K562 (cell line): ENCODE measurements at regions not wholly inside any gene's neighbourhood (a gene's known extent, or its start where the extent isn't known, plus 50 kb on each side); places are given as distances from the start of the nearest gene placed in this dataset.

Source experiments
- EZH2 ChIP-seq: IDR thresholded peaks from 2 replicates; pipeline ENCODE4 v1.6.1; 2012; ENCODE audit warnings: low read depth, mild to moderate bottlenecking, inconsistent platforms, low read length, borderline replicate concordance
- POLR2A ChIP-seq: fragments of 450-650 bp; conservative IDR thresholded peaks from 2 replicates; pipeline ENCODE4 v1.6.1; 2016
- PYGO2 ChIP-seq: fragments of 450-650 bp; IDR thresholded peaks from 2 replicates; pipeline ENCODE4 v1.6.1; 2016; ENCODE audit warnings: mild to moderate bottlenecking, missing genetic modification characterization, moderate library complexity, missing compliant biosample characterization
- ZNF224 ChIP-seq: sonication (generic); formaldehyde crosslinking; IDR thresholded peaks from 2 replicates; pipeline ENCODE4 v1.8.0; 2022; ENCODE audit warnings: mild to moderate bottlenecking, missing genetic modification reagents
- ZNF239 ChIP-seq: fragments of 250-450 bp; sonication (Bioruptor Pico); IDR thresholded peaks from 2 replicates; pipeline ENCODE4 v1.4.0; 2020; ENCODE audit warnings: mild to moderate bottlenecking
- TF ChIP-seq, protein P1 (sequence below), 2 experiments: fragments of 450-650 bp in 1 of 2; sonication (generic) in 1 of 2; formaldehyde crosslinking in 1 of 2; IDR thresholded peaks; 2 replicates each; pipeline versions ENCODE4 v1.7.1 to v1.9.0; 2016 to 2022; ENCODE audit warnings: inconsistent platforms in 1 of 2, mild to moderate bottlenecking in 1 of 2, missing genetic modification reagents in 1 of 2
- TF ChIP-seq, protein P2 (sequence below), 3 experiments: IDR thresholded peaks in 2 of 3; conservative IDR thresholded peaks in 1 of 3; 2 replicates each; pipeline ENCODE4 v1.5.1; 2011 to 2012; ENCODE audit warnings: low read length in 3 of 3, mild to moderate bottlenecking in 3 of 3, control low read depth in 2 of 3, improper control_type of control experiment in 1 of 3, inconsistent platforms in 1 of 3, low read depth in 1 of 3, mixed read lengths in 1 of 3, moderate library complexity in 1 of 3; ENCODE audit not compliant: insufficient read depth in 2 of 3
- TF ChIP-seq, protein P3 (sequence below), 3 experiments: fragments of 200-800 bp in 1 of 3; sonication (Bioruptor generic) in 1 of 3; sonication (generic) in 1 of 3; formaldehyde crosslinking in 1 of 3; IDR thresholded peaks; 2 replicates each; pipeline versions ENCODE4 v1.6.1 to v1.8.0; 2016 to 2022; ENCODE audit warnings: mild to moderate bottlenecking in 2 of 3, missing compliant biosample characterization in 2 of 3, missing genetic modification characterization in 2 of 3, missing genetic modification reagents in 1 of 3
- TF ChIP-seq, protein P4 (sequence below): fragments of 450-650 bp; IDR thresholded peaks from 2 replicates; pipeline ENCODE4 v1.6.1; 2016; ENCODE audit warnings: antibody characterized with exemption

DNA sequence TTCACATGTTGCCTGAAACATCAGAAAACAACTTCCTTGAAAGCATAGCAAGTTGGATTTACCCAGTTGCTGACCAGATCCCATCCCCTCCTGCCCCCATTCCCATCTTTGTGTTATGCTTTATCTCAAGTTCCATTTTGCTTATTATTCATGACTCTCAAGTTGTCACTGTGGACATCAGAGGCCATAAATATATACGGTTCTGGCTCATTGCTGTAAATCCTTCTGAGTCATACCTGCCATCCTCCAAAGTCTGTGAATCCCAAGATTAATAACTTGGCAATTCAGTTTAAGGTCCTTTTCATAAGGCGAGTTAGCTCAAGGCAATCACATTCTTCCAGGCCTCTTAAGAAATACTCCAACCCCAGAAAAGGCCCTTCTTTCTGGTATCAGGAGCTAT is 126.2 kb upstream of the C2CD4B start:
- TF ChIP-seq, protein P1, sequence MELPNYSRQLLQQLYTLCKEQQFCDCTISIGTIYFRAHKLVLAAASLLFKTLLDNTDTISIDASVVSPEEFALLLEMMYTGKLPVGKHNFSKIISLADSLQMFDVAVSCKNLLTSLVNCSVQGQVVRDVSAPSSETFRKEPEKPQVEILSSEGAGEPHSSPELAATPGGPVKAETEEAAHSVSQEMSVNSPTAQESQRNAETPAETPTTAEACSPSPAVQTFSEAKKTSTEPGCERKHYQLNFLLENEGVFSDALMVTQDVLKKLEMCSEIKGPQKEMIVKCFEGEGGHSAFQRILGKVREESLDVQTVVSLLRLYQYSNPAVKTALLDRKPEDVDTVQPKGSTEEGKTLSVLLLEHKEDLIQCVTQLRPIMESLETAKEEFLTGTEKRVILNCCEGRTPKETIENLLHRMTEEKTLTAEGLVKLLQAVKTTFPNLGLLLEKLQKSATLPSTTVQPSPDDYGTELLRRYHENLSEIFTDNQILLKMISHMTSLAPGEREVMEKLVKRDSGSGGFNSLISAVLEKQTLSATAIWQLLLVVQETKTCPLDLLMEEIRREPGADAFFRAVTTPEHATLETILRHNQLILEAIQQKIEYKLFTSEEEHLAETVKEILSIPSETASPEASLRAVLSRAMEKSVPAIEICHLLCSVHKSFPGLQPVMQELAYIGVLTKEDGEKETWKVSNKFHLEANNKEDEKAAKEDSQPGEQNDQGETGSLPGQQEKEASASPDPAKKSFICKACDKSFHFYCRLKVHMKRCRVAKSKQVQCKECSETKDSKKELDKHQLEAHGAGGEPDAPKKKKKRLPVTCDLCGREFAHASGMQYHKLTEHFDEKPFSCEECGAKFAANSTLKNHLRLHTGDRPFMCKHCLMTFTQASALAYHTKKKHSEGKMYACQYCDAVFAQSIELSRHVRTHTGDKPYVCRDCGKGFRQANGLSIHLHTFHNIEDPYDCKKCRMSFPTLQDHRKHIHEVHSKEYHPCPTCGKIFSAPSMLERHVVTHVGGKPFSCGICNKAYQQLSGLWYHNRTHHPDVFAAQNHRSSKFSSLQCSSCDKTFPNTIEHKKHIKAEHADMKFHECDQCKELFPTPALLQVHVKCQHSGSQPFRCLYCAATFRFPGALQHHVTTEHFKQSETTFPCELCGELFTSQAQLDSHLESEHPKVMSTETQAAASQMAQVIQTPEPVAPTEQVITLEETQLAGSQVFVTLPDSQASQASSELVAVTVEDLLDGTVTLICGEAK (IDR thresholded peaks at IDR 0.05), result no peak
- TF ChIP-seq, protein P1 (CRISPR knock-in tag; IDR thresholded peaks at IDR 0.05), result no peak
- TF ChIP-seq ZNF224 (CRISPR knock-in tag), result no peak
- TF ChIP-seq ZNF239, result no peak
- TF ChIP-seq, protein P2, sequence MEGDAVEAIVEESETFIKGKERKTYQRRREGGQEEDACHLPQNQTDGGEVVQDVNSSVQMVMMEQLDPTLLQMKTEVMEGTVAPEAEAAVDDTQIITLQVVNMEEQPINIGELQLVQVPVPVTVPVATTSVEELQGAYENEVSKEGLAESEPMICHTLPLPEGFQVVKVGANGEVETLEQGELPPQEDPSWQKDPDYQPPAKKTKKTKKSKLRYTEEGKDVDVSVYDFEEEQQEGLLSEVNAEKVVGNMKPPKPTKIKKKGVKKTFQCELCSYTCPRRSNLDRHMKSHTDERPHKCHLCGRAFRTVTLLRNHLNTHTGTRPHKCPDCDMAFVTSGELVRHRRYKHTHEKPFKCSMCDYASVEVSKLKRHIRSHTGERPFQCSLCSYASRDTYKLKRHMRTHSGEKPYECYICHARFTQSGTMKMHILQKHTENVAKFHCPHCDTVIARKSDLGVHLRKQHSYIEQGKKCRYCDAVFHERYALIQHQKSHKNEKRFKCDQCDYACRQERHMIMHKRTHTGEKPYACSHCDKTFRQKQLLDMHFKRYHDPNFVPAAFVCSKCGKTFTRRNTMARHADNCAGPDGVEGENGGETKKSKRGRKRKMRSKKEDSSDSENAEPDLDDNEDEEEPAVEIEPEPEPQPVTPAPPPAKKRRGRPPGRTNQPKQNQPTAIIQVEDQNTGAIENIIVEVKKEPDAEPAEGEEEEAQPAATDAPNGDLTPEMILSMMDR (IDR thresholded peaks at IDR 0.05 in 2 of 3, conservative IDR thresholded peaks at IDR 0.05 in 1 of 3; ENCODE audit: insufficient read depth in 2 of 3, low read depth in 1 of 3, low read length in 3 of 3), result no peak
- TF ChIP-seq POLR2A, result no peak
- no peak for TF ChIP-seq PYGO2
- TF ChIP-seq, protein P3, sequence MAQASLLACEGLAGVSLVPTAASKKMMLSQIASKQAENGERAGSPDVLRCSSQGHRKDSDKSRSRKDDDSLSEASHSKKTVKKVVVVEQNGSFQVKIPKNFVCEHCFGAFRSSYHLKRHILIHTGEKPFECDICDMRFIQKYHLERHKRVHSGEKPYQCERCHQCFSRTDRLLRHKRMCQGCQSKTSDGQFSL (CRISPR knock-in tag; IDR thresholded peaks at IDR 0.05), result no peak
- TF ChIP-seq, protein P3 (tag; IDR thresholded peaks at IDR 0.05), result no peak
- TF ChIP-seq EZH2, result no peak
- TF ChIP-seq, protein P4, sequence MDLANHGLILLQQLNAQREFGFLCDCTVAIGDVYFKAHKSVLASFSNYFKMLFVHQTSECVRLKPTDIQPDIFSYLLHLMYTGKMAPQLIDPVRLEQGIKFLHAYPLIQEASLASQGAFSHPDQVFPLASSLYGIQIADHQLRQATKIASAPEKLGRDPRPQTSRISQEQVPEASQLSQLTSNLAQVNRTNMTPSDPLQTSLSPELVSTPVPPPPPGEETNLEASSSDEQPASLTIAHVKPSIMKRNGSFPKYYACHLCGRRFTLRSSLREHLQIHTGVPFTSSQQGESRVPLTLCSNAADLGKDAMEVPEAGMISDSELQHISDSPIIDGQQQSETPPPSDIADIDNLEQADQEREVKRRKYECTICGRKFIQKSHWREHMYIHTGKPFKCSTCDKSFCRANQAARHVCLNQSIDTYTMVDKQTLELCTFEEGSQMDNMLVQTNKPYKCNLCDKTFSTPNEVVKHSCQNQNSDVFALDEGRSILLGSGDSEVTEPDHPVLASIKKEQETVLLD, result no peak
